HepG2 (cell line): ENCODE measurements at regions not wholly inside any gene's neighbourhood (a gene's known extent, or its start where the extent isn't known, plus 50 kb on each side); places are given as distances from the start of the nearest gene placed in this dataset.

Experiments
- ATAC-seq: fragments of 200-7000 bp; cut with Tn5 transposase; 3 replicates; pipeline ENCODE4 v1.9.1; 2020; ENCODE audit warnings: mild to moderate bottlenecking, moderate library complexity
- BruUV-seq: library from RNA; stranded (reverse); fragments of 400-500 nt; replicated peaks from 2 replicates; lab custom pipeline; 2021; lab: Mats Ljungman, UMichigan
- CTCF ChIA-PET: fragments of 300-600 bp; formaldehyde crosslinking; extraction: SDS; loops from one replicate; lab custom pipeline; 2021; ENCODE audit warnings: low total read pairs, inconsistent platforms, low intra/inter-chr PET ratio; lab: Yijun Ruan, JAX
- POLR2A ChIA-PET: fragments of 350-600 bp; sonication (Branson Sonifier 250); formaldehyde crosslinking; loops from one replicate; lab custom pipeline; 2020; ENCODE audit warnings: antibody characterized with exemption, inconsistent platforms; lab: Yijun Ruan, JAX
- DNase-seq: peaks from one replicate; pipeline ENCODE4 v3.0.0-alpha.2; 2015; ENCODE audit warnings: low spot score
- FAIRE-seq: peaks from 3 replicates; lab custom pipeline; 2011; peaks lifted over from hg19 to GRCh38; lab: Jason Lieb, UNC
- H2AFZ ChIP-seq: one replicate; pipeline ENCODE4 v1.6.1; 2011; ENCODE audit warnings: low read length, inconsistent platforms
- H3K27ac ChIP-seq: fragments of 300-600 bp; 3 replicates; pipeline ENCODE4 v1.8.0; 2011; ENCODE audit warnings: mixed run types, mild to moderate bottlenecking, mixed read lengths, low read length, inconsistent platforms; ENCODE audit not compliant: insufficient read depth; ENCODE audit errors: extremely low read length
- H3K27me3 ChIP-seq, 2 experiments: fragments of 200-600 bp in 1 of 2; 2 replicates in 1 of 2; 3 replicates in 1 of 2; pipeline versions ENCODE4 v1.6.0 to v1.8.0; 2011; ENCODE audit warnings: low read length in 2 of 2, mild to moderate bottlenecking in 2 of 2, moderate library complexity in 2 of 2, inconsistent platforms in 1 of 2; ENCODE audit not compliant: insufficient read depth in 2 of 2, control insufficient read depth in 1 of 2
- H3K36me3 ChIP-seq, 2 experiments: fragments of 200-600 bp in 1 of 2; replicated peaks in 1 of 2; 2 replicates in 1 of 2; 3 replicates in 1 of 2; pipeline versions ENCODE4 v1.5.1 to v1.8.0; 2011; ENCODE audit warnings: low read length in 2 of 2, inconsistent platforms in 1 of 2; ENCODE audit not compliant: insufficient read depth in 2 of 2, control insufficient read depth in 1 of 2
- H3K4me1 ChIP-seq: 2 replicates; pipeline ENCODE4 v1.5.1; 2012; ENCODE audit warnings: low read length, inconsistent platforms; ENCODE audit not compliant: insufficient read depth
- H3K4me2 ChIP-seq: 2 replicates; pipeline ENCODE4 v1.6.0; 2011; ENCODE audit warnings: low read depth, low read length, inconsistent platforms
- H3K4me3 ChIP-seq, 3 experiments: fragments of 200-600 bp in 1 of 3; sonication (generic), shearing (Covaris generic) in 1 of 3; replicated peaks in 1 of 3; 2 replicates each; pipeline ENCODE4 v1.5.1; 2011 to 2016; ENCODE audit warnings: low read length in 3 of 3, inconsistent platforms in 2 of 3, low read depth in 2 of 3, mild to moderate bottlenecking in 2 of 3, control low read depth in 1 of 3, mixed read lengths in 1 of 3; ENCODE audit not compliant: insufficient read depth in 1 of 3
- H3K79me2 ChIP-seq: one replicate; pipeline ENCODE4 v1.6.1; 2011; ENCODE audit warnings: low read length, inconsistent platforms; ENCODE audit not compliant: insufficient read depth
- H3K9ac ChIP-seq: 2 replicates; pipeline ENCODE4 v1.6.0; 2011; ENCODE audit warnings: mild to moderate bottlenecking, low read depth, low read length, inconsistent platforms; ENCODE audit not compliant: insufficient read depth
- H3K9me3 ChIP-seq: 2 replicates; pipeline ENCODE4 v1.5.1; 2012; ENCODE audit warnings: mild to moderate bottlenecking, low read length
- H4K20me1 ChIP-seq: 2 replicates; pipeline ENCODE4 v1.6.0; 2011; ENCODE audit warnings: inconsistent platforms, mild to moderate bottlenecking, low read length, moderate library complexity; ENCODE audit not compliant: insufficient read depth
- DMTF1 ChIP-seq: sonication (generic); formaldehyde crosslinking; IDR thresholded peaks from 2 replicates; pipeline ENCODE4 v1.4.0; 2020; ENCODE audit warnings: mild to moderate bottlenecking, missing genetic modification reagents
- ERF ChIP-seq: IDR thresholded peaks from 2 replicates; pipeline ENCODE4 v1.6.1; 2018; ENCODE audit warnings: missing biosample characterization, missing genetic modification reagents
- HDAC6 ChIP-seq: fragments of 200-600 bp; sonication (generic); IDR thresholded peaks from 2 replicates; pipeline ENCODE4 v1.7.0; 2017; ENCODE audit warnings: mild to moderate bottlenecking, antibody characterized with exemption, low read length, low read depth
- NPAS2 ChIP-seq: sonication (generic); formaldehyde crosslinking; IDR thresholded peaks from 2 replicates; pipeline ENCODE4 v1.8.0; 2022; ENCODE audit warnings: mild to moderate bottlenecking, missing genetic modification reagents, borderline replicate concordance
- PHF5A ChIP-seq: IDR thresholded peaks from one replicate; pipeline ENCODE4 v1.6.1; 2018; ENCODE audit warnings: low read depth, missing genetic modification reagents; ENCODE audit not compliant: unreplicated experiment
- TCF7L2 ChIP-seq: IDR thresholded peaks from 2 replicates; pipeline ENCODE4 v1.6.1; 2011; ENCODE audit warnings: mild to moderate bottlenecking, low read depth, low read length, moderate library complexity
- ZMYM4 ChIP-seq: sonication (generic); formaldehyde crosslinking; IDR thresholded peaks from 2 replicates; pipeline ENCODE4 v1.8.1; 2023; ENCODE audit warnings: mild to moderate bottlenecking, missing genetic modification reagents
- ZNF121 ChIP-seq: sonication (generic); formaldehyde crosslinking; IDR thresholded peaks from 2 replicates; pipeline ENCODE4 v1.5.0; 2020; ENCODE audit warnings: mild to moderate bottlenecking, missing genetic modification reagents
- ZNF329 ChIP-seq: sonication (generic); formaldehyde crosslinking; IDR thresholded peaks from 2 replicates; pipeline ENCODE4 v1.9.0; 2021; ENCODE audit warnings: low read depth, mild to moderate bottlenecking, missing genetic modification reagents
- whole genome bisulfite sequencing: methylation state at CpG from one replicate; pipeline ENCODE4 v1.1.6; 2017; ENCODE audit warnings: low lambda C conversion rate; 5-methylcytosine and 5-hydroxymethylcytosine counted together
- in situ Hi-C: cut with HindIII; loops from 2 replicates; pipeline ENCODE4 v1.10.0; 2017; ENCODE audit warnings: low pct_unique_long_range_greater_than_20kb; ENCODE audit not compliant: extremely low pct_ligation_motif_present
- intact Hi-C: fragments of 100-400 bp; cut with micrococcal nuclease; formaldehyde crosslinking; loops from one replicate; pipeline ENCODE4 v1.10.0; 2022; ENCODE audit not compliant: unreplicated experiment
- TF ChIP-seq, protein P1 (sequence below): IDR thresholded peaks from 2 replicates; pipeline ENCODE4 v1.6.1; 2016; ENCODE audit warnings: low read depth, borderline replicate concordance
- TF ChIP-seq, protein P2 (sequence below): sonication (generic); formaldehyde crosslinking; IDR thresholded peaks from 2 replicates; pipeline ENCODE4 v1.4.0; 2020; ENCODE audit warnings: missing genetic modification reagents

- Histone ChIP-seq H4K20me1 (no peaks in the 10 kb centered on the region), H3K36me3 (no peaks in the 10 kb centered on the region), H3K4me3 (no peak overlapping the region), H3K9me3 (no peaks in the 10 kb centered on the region), H2AFZ (no peak overlapping the region), H3K79me2 (no peaks in the 10 kb centered on the region), H3K4me1 (no peaks in the 10 kb centered on the region), H3K9ac (no peak overlapping the region), H3K27ac (no peak overlapping the region), H3K4me2 (no peak overlapping the region), H3K27me3 (no peaks in the 10 kb centered on the region)
- POLR2A ChIA-PET: no interaction called here
- BruUV-seq: no TSS peak
- CTCF ChIA-PET: no interaction called here
- in situ Hi-C loops (no loop called here), intact Hi-C loops (no loop called here)
- no peak for FAIRE-seq
- no peak for ATAC-seq
- TF ChIP-seq ZMYM4 (CRISPR knock-in tag) (no peak), TCF7L2 (no peak), DMTF1 (CRISPR knock-in tag) (no peak), ZNF121 (CRISPR knock-in tag) (no peak), HDAC6 (no peak), ERF (CRISPR knock-in tag) (no peak), PHF5A (CRISPR knock-in tag) (no peak), ZNF329 (CRISPR knock-in tag) (no peak), NPAS2 (CRISPR knock-in tag) (no peak)
- TF ChIP-seq, protein P1, sequence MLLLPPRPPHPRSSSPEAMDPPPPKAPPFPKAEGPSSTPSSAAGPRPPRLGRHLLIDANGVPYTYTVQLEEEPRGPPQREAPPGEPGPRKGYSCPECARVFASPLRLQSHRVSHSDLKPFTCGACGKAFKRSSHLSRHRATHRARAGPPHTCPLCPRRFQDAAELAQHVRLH (CRISPR knock-in tag): no peak
- TF ChIP-seq, protein P2, sequence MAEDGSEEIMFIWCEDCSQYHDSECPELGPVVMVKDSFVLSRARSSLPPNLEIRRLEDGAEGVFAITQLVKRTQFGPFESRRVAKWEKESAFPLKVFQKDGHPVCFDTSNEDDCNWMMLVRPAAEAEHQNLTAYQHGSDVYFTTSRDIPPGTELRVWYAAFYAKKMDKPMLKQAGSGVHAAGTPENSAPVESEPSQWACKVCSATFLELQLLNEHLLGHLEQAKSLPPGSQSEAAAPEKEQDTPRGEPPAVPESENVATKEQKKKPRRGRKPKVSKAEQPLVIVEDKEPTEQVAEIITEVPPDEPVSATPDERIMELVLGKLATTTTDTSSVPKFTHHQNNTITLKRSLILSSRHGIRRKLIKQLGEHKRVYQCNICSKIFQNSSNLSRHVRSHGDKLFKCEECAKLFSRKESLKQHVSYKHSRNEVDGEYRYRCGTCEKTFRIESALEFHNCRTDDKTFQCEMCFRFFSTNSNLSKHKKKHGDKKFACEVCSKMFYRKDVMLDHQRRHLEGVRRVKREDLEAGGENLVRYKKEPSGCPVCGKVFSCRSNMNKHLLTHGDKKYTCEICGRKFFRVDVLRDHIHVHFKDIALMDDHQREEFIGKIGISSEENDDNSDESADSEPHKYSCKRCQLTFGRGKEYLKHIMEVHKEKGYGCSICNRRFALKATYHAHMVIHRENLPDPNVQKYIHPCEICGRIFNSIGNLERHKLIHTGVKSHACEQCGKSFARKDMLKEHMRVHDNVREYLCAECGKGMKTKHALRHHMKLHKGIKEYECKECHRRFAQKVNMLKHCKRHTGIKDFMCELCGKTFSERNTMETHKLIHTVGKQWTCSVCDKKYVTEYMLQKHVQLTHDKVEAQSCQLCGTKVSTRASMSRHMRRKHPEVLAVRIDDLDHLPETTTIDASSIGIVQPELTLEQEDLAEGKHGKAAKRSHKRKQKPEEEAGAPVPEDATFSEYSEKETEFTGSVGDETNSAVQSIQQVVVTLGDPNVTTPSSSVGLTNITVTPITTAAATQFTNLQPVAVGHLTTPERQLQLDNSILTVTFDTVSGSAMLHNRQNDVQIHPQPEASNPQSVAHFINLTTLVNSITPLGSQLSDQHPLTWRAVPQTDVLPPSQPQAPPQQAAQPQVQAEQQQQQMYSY (CRISPR knock-in tag): no peak
- no peak for DNase-seq
- WGBS: 20% methylated on average over 3 of the region's 3 CpGs
Measured at GRCh38 chr2:214649440-214650205, 159.9 kb downstream of the BARD1 start.
